Bronchial epithelial cell (primary cell): ENCODE measurements at regions not wholly inside any gene's neighbourhood (a gene's known extent, or its start where the extent isn't known, plus 50 kb on each side); places are given as distances from the start of the nearest gene placed in this dataset.

Experiments used
- DNase-seq: peaks from one replicate; pipeline ENCODE4 v3.0.0-alpha.2; 2010; ENCODE audit warnings: low read depth
- FAIRE-seq: peaks from 2 replicates; lab custom pipeline; 2011; peaks lifted over from hg19 to GRCh38; lab: Jason Lieb, UNC
- H3K27me3 ChIP-seq: 2 replicates; pipeline ENCODE4 v1.5.1; 2011; ENCODE audit warnings: low read length; ENCODE audit not compliant: control insufficient read depth, insufficient read depth
- H3K36me3 ChIP-seq: 2 replicates; pipeline ENCODE4 v1.5.1; 2011; ENCODE audit warnings: low read length; ENCODE audit not compliant: control insufficient read depth, insufficient read depth
- H3K4me3 ChIP-seq: 2 replicates; pipeline ENCODE4 v1.5.1; 2011; ENCODE audit warnings: mild to moderate bottlenecking, low read depth, low read length, control low read depth
- CTCF ChIP-seq: IDR thresholded peaks from 2 replicates; pipeline ENCODE4 v1.5.1; 2011; ENCODE audit warnings: mild to moderate bottlenecking, moderate library complexity, low read length, control low read depth, inconsistent platforms; ENCODE audit not compliant: insufficient read depth, severe bottlenecking

DNA sequence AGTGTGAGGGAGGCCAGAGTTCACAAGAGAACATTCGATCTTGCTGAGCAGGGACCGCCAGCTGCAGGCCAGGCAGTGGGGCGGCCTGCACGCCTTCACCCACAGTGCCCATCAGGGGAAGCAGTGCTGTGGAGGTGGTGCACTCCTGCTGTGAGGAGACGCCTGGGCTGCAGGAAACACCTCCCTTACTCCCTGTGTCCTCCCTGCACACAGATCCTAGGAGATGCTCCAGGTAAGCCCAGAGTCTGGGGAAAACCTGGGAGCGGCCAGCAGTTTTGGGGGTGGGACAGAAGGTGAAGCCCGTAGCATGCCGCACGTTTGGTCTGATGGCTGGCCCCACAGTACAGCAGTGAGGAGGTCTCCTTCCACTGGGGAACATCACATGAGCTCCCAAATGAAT lies 180.8 kb upstream of the RAB6C start:
- no peak for FAIRE-seq
- no peaks in the 10 kb centered on the region for H3K36me3 ChIP-seq
- H3K4me3 ChIP-seq = no peak overlapping the region
- no peak for TF ChIP-seq CTCF
- DNase-seq = no peak
- H3K27me3 ChIP-seq = no peaks in the 10 kb centered on the region

DNA sequence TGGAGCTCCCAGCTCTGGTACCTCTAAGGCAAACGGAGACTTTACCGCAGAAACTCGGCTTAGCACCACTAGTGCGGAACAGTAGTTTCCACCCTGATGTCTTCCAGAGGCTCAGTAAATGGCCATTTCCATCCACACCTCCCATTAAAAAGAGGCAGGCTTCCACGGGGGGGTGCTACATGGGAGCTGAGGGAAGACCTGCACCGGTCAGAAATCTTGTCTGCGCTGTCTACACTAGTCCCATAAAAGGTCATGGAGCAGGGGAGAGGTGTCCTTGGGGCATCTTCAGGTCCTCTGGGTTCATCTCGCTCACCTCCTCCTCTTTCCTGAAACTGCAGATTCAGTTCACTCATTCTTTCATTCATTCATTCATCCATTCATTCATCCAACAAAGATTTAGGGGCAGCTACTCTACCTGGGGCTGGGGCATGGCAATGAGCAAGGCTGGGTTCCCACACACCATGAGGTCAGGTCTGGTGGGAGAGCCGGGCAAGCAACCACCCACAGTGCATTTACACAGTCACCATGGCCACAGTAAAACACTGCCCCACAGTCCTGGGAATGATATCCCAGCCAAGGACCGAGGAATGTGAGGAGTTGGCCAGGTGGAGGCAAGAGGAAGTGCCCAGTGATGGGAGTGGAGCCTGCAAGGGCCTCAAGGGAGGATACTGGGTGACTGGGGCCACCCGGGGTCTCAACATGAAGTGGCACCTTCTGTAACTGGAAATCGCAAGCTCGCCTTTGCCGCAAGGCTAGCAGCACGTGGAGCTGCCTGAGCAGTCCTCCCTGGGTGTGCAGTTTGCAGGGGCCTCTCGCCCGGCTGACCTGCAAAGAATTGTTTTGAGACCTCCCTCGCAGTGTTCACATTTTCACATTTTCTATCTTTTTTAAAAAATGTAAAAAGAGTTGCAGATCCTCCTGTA lies 180.2 kb upstream of the RAB6C start:
- H3K4me3 ChIP-seq = no peak overlapping the region
- FAIRE-seq (no peak), DNase-seq (no peak)
- TF ChIP-seq CTCF = no peak
- no peaks in the 10 kb centered on the region for H3K27me3 ChIP-seq
- no peaks in the 10 kb centered on the region for H3K36me3 ChIP-seq

DNA sequence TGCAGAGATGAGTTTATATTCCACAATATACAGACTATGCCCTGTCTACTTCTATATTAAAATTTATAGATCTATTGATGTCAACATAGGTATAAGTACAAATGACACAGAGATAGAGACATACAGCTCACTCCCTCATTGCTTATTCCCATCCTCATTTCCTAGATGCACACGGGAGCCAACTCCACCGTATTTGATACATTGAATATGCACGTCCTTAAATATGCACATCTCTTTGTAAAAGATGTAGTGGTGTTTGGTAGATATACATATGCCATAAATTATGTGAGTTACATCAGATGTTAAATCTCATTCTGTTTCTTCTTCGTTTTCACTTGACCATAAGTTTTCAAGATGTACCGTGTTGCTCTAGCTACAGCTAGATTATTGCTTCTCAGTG lies 179.2 kb upstream of the RAB6C start:
- TF ChIP-seq CTCF = no peak
- no peak for FAIRE-seq
- H3K36me3 ChIP-seq = no peaks in the 10 kb centered on the region
- no peak overlapping the region for H3K4me3 ChIP-seq
- H3K27me3 ChIP-seq = no peaks in the 10 kb centered on the region
- no peak for DNase-seq

GRCh38 chr2:129800686-129801085 lies 178.8 kb upstream of the RAB6C start:
- Histone ChIP-seq H3K4me3 (no peak overlapping the region), H3K36me3 (no peaks in the 10 kb centered on the region), H3K27me3 (no peaks in the 10 kb centered on the region)
- TF ChIP-seq CTCF = no peak
- no peak for FAIRE-seq
- DNase-seq = no peak

DNA sequence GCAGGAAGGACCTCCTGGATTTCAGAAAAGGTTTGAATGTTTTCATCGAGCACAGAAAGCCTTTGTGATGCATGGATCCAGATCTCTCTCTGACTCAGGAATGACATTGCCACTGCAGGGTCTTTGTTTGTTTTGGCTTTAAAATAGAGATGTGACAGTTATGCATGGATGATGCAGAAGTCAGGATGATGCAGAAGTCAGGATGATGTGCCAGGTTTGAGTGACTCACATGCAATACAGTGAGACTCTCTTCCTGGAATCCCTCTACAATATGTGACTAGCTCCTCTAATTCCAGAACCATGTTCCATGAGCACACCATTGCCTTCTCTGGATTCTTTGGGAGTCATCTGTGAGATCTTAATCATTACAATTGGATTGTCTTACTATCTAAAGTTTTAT lies 177.9 kb upstream of the RAB6C start:
- TF ChIP-seq CTCF = no peak
- FAIRE-seq (peak; percentile 66), DNase-seq (peak; percentile 63)
- Histone ChIP-seq H3K27me3 (no peaks in the 10 kb centered on the region), H3K4me3 (no peak overlapping the region), H3K36me3 (no peaks in the 10 kb centered on the region)

DNA sequence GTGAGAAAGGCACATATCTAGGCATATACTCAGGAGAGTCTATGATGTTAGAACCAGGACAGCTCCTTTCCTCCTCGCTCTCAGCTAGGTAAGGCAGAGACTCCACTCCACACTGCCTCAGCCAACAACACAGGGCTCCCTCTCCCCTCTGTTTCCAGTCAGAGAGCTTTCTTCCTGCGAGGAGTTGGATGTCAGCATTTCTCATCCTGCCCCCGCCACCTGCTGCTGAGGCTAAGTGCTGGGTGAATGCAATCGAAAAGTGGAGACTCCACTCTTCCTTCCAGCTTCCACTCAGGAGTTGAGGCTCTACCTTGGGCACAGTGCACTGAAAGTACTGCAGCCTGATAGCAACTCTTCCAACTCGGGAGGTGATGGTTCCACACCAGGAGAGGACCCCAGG lies 177.2 kb upstream of the RAB6C start:
- no peak for FAIRE-seq
- TF ChIP-seq CTCF = no peak
- H3K27me3 ChIP-seq = no peaks in the 10 kb centered on the region

More for the DNA sequence above, 177.2 kb upstream of the RAB6C start:
- no peaks in the 10 kb centered on the region for H3K36me3 ChIP-seq
- no peak for DNase-seq
- H3K4me3 ChIP-seq = no peak overlapping the region
